ENCODE measurements at regions not wholly inside any gene's neighbourhood (a gene's known extent, or its start where the extent isn't known, plus 50 kb on each side); places are given as distances from the start of the nearest gene placed in this dataset.

DNA sequence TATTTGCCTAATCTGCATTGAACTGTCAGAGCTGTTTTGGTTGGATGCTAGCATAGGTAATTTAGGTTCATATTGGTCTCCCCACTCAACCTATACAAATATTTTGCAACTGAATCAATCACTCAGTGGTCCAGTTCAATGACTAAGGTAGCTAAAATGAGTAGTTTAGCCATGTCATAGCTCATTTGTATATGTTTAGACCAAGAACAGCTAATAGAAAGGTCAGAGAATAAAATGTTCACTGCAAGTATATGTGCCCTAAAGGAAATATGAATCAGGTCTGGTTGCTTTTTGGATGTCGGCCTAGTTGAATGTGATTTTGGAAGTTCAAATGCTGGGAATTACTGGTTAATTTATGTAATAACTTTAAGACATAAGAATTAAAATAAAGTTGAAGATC, 883.9 kb downstream of the LRFN5 start:
- TF ChIP-seq, protein P1, sequence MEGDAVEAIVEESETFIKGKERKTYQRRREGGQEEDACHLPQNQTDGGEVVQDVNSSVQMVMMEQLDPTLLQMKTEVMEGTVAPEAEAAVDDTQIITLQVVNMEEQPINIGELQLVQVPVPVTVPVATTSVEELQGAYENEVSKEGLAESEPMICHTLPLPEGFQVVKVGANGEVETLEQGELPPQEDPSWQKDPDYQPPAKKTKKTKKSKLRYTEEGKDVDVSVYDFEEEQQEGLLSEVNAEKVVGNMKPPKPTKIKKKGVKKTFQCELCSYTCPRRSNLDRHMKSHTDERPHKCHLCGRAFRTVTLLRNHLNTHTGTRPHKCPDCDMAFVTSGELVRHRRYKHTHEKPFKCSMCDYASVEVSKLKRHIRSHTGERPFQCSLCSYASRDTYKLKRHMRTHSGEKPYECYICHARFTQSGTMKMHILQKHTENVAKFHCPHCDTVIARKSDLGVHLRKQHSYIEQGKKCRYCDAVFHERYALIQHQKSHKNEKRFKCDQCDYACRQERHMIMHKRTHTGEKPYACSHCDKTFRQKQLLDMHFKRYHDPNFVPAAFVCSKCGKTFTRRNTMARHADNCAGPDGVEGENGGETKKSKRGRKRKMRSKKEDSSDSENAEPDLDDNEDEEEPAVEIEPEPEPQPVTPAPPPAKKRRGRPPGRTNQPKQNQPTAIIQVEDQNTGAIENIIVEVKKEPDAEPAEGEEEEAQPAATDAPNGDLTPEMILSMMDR (IDR thresholded peaks at IDR 0.05 in 8 of 11, conservative IDR thresholded peaks at IDR 0.05 in 3 of 11) = no peak
- TF ChIP-seq POLR2A (IDR thresholded peaks at IDR 0.05) = no peak
- TF ChIP-seq POLR2AphosphoS5 (IDR thresholded peaks at IDR 0.05) = no peak

Measured in spleen (tissue), 7 donors.